HG03135 (cell line): ENCODE measurements at regions not wholly inside any gene's neighbourhood (a gene's known extent, or its start where the extent isn't known, plus 50 kb on each side); places are given as distances from the start of the nearest gene placed in this dataset.

Source experiments
- ATAC-seq: cut with Tn5 transposase; IDR thresholded peaks from one replicate; pipeline ENCODE4 v1.9.1; 2021; ENCODE audit warnings: mild to moderate bottlenecking, moderate library complexity; ENCODE audit not compliant: unreplicated experiment

DNA sequence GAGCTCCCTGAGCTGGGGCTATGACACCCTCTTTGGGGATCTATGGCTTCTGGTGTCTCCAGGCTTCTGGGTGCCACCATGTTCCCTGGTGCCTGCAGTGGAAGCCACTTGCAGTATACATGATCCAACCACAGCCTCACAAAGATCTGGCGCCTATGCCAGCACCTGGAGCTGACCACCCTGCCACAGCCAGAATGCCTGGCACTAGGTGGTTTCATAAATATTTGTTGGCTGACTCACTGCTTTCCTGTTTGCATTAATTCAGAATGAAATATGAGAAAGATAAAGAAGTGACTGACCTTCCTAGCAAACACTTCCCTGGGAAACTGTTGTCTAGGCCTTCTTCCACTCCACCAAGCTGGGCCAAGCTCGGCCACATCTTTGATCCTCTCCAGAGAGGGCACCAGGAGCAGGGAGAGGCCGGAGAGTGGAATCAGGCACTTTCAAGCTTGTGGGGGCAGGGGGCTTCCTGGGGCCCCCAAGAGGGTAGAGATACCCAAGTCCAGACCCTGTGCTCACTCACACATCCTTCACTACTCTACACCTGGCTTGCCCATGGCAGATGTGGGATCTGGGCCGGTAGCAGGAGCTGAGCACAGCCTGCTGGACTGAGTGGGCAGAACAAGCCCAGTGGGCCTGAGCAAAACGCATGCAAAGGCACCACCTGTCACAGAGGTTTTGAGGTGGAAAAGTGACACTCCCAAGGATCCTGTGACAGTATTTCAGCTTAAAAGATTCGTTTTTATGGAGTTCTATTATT is 565.7 kb downstream of the SLC4A3 start:
- ATAC-seq = no peak

DNA sequence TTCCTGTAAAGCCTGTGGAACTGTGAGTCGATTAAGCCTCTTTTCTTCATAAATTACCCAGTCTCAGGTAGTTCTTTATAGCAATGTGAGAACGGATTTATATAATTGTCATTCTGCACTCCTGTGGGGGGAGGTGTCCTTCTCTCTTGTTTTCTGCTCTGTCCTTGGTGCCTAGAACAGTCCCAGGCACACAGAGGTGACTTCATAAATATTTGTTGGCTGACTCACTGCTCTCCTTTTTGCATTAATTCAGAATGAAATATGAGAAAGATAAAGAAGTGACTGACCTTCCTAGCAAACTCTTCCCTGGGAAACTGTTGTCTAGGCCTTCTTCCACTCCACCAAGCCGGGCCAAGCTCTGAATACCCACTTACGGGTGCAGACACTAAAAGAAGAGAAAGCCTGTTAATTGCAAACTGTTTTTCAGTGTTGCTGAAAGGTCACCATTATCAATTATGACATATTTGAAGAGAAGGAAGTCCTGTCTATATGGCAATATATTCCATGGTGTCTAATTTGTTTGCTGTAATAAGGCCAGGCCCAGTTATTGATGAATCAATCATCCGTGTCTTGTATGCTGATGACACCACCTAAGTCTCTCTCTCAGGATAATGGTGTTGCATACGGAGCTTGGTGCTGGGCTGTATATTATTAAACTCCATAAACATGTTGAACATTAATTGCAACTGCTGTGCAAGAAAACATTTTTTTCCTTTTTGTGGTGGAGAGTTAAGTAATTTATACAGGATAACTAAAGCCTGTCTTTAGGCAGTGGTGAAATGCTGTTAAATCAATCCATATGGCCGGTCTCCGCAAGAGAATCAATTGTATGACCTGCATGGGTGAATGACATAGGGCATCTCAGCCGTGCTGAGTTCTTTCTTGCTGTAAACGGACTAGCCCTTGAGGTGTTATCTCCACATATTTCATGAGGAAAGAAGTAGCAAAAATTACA is 567.5 kb downstream of the SLC4A3 start:
- no peak for ATAC-seq

DNA sequence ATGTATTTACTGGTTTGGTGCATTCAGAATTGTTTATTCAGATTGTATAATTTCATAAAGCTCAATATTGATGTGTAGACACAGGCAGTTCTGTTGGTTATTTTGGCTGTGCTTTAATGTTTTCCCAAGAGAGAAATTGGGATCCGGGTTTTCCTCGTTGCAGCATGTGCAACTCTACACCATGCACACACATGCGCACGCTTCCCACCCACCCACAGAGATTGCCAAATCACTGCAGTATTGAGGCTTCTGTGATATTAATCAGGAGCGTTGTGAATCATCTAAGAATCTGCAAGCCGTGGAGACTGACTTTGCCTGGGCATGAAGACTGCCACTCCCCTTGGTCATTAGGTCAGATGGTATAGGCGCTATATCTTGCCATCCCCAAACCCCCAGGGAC is 571.5 kb downstream of the SLC4A3 start:
- no peak for ATAC-seq

DNA sequence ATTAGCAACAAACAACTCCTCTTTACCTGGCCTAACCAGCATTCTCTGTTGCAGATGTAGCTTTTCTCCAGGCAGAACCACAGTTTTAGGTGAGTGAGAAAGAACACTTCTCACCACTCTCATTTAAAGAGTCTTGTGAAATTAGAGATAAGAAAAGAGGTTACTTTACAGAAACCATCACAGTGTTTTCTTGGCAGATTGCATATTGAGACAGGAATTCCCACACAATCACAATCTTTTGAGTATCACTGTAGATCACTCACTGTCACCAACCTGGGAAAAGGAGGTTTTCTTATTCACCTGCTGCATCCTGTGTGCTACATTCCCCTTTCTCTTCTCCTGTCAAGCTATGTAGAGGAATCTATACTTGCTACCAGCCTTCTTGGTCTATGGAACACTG is 574.6 kb downstream of the SLC4A3 start:
- no peak for ATAC-seq

DNA sequence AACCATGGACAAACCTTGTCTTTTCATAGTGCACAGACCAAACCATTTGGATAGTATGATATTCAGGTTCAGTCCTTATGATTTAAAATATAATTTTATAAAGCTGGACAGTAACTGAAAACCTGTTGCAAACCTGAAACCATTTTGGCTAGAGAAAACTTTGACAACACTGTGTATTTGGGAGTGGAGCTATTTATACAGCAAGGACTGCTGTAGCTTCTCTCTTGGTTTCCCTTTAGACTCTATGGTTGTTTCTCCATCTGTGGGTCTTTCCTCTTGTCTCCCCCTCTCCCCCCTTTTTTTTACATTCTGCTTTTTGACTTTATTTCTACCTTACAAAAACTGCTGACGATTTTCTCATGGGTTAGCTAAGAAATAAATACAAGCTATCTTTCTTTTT is 581.7 kb downstream of the SLC4A3 start:
- ATAC-seq = no peak

- ATAC-seq = no peak
These were observed 582.3 kb downstream of the SLC4A3 start for GRCh38 chr2:220209751-220210150.

DNA sequence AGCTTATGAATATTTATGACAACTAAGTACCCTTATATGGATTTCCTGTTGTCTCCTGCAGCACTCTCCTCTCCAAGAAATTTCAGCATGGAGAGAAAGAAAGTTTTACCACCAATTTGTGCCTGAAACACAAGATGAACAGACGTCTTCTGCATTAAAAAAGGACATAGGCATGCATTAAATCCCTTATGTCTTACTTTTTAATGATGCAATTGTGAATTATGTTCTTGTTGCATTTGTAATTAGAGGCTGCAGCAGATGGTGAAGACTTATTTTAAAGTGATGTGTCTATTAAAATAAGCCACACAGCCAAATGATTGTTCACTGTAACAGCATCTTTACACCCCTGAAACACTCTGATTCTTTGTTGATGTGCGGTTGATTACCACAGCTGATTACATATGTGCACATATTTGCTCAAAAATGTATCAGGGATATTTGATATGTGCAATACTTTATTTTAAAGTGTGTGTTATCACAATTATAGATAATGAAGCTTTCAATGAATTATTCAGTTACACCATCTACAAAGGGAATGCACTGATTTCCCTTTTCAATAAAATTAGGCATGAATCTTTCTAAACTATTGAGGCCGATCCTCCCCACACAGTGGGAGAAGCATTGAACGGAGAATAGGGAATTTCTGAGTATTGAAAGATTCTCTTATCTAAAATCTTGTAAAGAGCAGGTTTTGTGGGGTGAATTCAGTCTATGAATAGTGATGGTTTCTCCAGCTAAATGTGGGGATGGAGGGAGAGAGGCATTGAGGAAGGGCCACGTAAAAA is 585.1 kb downstream of the SLC4A3 start:
- ATAC-seq = no peak

- ATAC-seq = no peak
These were observed 588.4 kb downstream of the SLC4A3 start for GRCh38 chr2:220215785-220216184.

DNA sequence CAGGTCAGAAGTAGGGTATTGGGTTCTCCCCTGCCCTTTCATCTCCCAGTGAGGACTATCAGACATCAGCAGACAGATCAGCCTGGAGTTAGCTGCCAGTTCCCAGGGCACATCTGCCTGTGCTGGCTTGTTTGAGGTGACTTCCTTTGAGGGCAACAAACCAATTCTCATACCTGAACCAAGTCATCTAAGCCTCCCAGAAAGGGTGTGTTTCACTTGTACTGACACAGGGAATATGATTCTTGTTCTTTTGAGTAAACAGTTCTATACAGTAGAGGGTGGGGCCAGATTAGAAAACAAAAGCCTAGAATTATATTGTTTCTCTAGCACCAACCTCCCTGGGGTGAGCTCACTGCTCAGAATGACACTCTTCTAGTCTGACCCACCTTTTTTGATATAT is 591.9 kb downstream of the SLC4A3 start:
- ATAC-seq = no peak

DNA sequence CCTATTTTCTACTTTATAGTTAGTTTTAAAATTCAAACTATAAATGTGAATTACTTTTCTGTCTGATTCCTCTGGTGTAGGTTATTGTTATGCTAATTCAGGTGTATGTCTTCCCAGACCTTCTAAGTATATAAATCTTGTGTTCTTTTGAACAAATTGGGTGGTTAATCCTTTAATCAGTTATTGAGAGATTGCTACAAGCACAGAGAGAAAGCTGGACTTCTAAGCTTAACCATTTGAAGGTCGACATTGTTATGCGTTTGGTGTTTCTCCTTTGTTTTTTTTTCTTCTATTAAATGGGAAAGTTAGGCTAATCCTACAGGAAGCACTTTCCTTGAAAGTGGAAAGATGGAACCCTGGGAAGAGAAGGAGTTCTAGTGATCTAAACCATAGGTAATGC is 592.6 kb downstream of the SLC4A3 start:
- no peak for ATAC-seq

DNA sequence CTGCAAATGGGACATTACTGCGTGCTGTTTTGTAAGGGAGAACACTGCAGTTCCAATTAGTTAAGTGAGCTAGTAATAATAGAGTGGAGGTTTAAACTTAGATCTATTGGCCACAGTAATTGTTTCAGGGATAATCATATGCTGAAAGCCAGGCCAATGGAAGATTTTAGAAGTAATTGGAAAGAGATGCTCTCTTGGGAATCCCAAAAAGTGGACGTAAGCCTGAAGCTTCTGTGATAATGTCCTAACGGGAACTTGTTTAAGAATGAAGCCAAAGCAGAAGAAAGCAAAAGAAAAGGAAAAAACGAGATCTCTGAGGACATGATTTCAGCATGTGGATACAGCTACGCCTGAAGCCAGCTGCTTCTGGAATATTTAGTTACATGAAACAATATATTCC is 594.6 kb downstream of the SLC4A3 start:
- ATAC-seq = no peak

GRCh38 chr2:220224691-220225543 is 597.5 kb downstream of the SLC4A3 start:
- no peak for ATAC-seq

DNA sequence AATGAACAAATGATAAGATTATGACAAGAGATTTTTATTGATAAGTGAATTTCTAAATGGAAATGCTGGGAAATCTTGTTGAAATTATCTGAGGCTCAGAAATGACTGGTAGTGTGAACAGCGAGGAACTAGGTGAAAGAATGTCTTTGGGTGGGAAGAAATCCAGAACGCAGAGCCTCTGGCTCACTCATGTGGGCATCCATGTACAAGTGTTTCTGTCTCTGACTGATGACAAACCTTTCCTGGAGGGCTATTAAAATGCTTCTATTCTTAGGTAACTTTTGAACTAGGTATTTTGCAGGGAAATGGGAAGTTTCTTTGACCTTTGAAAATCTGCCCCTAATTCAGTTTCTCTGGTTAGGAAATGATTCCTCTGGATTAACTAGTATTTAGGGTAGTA is 598.6 kb downstream of the SLC4A3 start:
- no peak for ATAC-seq

- no peak for ATAC-seq
These were observed 599.1 kb downstream of the SLC4A3 start for GRCh38 chr2:220226546-220226945.

DNA sequence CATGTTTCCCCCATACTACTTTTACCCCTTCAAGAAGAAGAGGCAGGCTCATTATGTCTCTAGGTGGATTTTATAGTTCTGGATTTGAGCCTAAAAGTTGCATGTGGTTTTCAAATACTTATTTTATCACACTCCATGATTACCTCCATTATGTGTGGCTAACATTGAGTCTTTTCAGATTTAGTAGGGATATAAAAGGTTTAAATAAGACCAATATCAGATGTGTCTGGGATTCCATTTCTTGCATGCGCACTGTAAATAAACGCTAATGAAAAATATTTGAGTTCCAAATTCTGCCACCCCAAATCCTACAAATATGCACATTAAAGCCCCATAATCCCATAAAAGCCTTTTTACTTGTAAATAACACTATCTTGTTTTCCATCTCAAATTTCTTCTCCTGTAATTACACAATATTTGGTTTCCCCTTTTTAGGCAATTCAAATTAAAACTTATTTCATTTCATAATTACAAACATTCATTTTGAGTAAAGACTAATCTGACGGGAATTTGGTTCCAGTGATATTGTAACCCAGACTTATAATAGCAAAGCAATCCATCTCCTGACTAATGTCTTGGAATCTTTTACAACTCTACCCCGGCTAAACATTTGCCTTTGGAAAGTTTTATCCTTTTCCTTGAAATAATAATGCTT is 600.0 kb downstream of the SLC4A3 start:
- ATAC-seq = no peak

- ATAC-seq = no peak
These were observed 601.0 kb downstream of the SLC4A3 start for GRCh38 chr2:220228310-220229006.

DNA sequence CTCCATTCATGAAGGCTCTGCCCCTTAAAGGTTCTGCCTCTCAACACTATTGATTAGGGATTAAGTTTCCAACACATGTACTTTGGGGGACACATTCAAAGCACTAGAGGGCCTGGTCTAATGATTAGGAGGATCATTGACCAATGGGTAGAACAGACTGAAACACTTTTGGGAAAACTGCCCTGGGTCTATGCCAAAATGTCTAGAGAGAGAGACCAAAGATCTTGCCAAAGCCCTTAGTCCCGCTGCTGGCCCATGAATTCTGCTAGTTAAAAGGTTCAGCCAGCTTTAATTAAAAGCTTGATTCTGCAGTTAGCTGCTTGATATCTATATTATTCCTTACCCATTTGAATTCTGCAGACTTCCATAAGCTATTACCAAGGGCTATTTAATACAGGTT is 613.2 kb downstream of the SLC4A3 start:
- no peak for ATAC-seq

DNA sequence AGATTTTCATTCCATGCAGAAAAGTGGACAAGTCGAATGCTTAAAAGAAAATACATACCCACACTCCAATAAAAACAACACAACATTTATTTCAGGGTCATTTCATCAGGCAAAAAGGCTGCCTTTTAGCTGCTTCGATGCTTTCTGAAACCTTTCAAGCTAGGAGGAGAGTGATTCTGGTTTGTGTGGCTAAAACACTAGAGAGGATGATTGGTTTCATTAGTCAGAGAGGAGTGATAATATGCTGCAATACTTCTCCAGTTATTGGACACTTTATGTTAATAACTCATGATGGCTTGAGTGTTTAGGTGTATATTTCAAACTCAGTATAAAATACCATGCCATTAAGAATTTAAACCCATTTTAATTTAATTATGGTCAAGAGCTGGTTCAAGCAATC is 614.0 kb downstream of the SLC4A3 start:
- ATAC-seq = no peak

GRCh38 chr2:220243571-220243970 is 616.1 kb downstream of the SLC4A3 start:
- ATAC-seq = no peak
